Stimulated activated memory B cell treated with anti-CD40 and anti-IgM and Interleukin-4, amounts not matched to agents 10 μg/mL and 1 μg/mL and 100 μg/mL, for 72 hours (primary cell): ENCODE measurements at regions not wholly inside any gene's neighbourhood (a gene's known extent, or its start where the extent isn't known, plus 50 kb on each side); places are given as distances from the start of the nearest gene placed in this dataset.
A peak's percentile ranks its signal among the peaks of the same experiment; 100 is the strongest.
"Not testable (repeated sequence)": the region's sequence is repeated elsewhere in the genome, so short reads cannot be mapped to it uniquely, and the experiment has no call there.

Experiments used
- ATAC-seq: fragments of 150-1000 bp; cut with Tn5 transposase; 2 replicates; pipeline ENCODE4 v1.10.0; 2021
- H3K27ac Mint-ChIP-seq: one replicate; pipeline ENCODE4 v1.8.0; 2022; ENCODE audit warnings: mild to moderate bottlenecking, mixed read lengths
- H3K27me3 Mint-ChIP-seq: one replicate; pipeline ENCODE4 v1.8.0; 2022; ENCODE audit warnings: mixed read lengths
- H3K36me3 Mint-ChIP-seq: one replicate; pipeline ENCODE4 v1.8.0; 2022; ENCODE audit warnings: mixed read lengths
- H3K4me1 Mint-ChIP-seq: one replicate; pipeline ENCODE4 v1.8.0; 2022; ENCODE audit warnings: mixed read lengths
- H3K4me3 Mint-ChIP-seq: one replicate; pipeline ENCODE4 v1.8.0; 2022; ENCODE audit warnings: mild to moderate bottlenecking, moderate library complexity, mixed read lengths
- H3K9me3 Mint-ChIP-seq: one replicate; pipeline ENCODE4 v1.8.0; 2022; ENCODE audit warnings: mixed read lengths

GRCh38 chr15:67947254-67948039, 106.7 kb upstream of the PIAS1 start:
- no peak for ATAC-seq
- no peaks in the 10 kb centered on the region for H3K9me3 Mint-ChIP-seq
- H3K4me3 Mint-ChIP-seq = no peak overlapping the region
- H3K36me3 Mint-ChIP-seq = no peaks in the 10 kb centered on the region
- H3K27ac Mint-ChIP-seq = peak overlapping the region; percentile 75
- H3K4me1 Mint-ChIP-seq = peaks cover 16% of the 10 kb centered on the region
- peaks cover 8% of the 10 kb centered on the region for H3K27me3 Mint-ChIP-seq

- H3K27ac Mint-ChIP-seq = no peak overlapping the region
- H3K27me3 Mint-ChIP-seq = peaks cover 8% of the 10 kb centered on the region
- no peak for ATAC-seq
- H3K4me3 Mint-ChIP-seq = no peak overlapping the region
- no peaks in the 10 kb centered on the region for H3K9me3 Mint-ChIP-seq
- no peaks in the 10 kb centered on the region for H3K36me3 Mint-ChIP-seq
- H3K4me1 Mint-ChIP-seq = peaks cover 16% of the 10 kb centered on the region
These were observed 105.9 kb upstream of the PIAS1 start for GRCh38 chr15:67948215-67948614.

GRCh38 chr15:67951187-67951586, 102.9 kb upstream of the PIAS1 start:
- not testable (repeated sequence) for ATAC-seq, H3K4me3 Mint-ChIP-seq, H3K27me3 Mint-ChIP-seq, H3K36me3 Mint-ChIP-seq, H3K9me3 Mint-ChIP-seq, H3K27ac Mint-ChIP-seq
- peaks cover 16% of the 10 kb centered on the region for H3K4me1 Mint-ChIP-seq

GRCh38 chr15:67953299-67953698, 100.8 kb upstream of the PIAS1 start:
- ATAC-seq = no peak
- Mint-ChIP-seq H3K27ac (no peak overlapping the region), H3K4me1 (peaks cover 9% of the 10 kb centered on the region), H3K27me3 (peaks cover 8% of the 10 kb centered on the region), H3K4me3 (no peak overlapping the region), H3K36me3 (no peaks in the 10 kb centered on the region), H3K9me3 (peaks cover 2% of the 10 kb centered on the region)

- peaks cover 17% of the 10 kb centered on the region for H3K27me3 Mint-ChIP-seq
- no peak for ATAC-seq
- H3K4me3 Mint-ChIP-seq = no peak overlapping the region
- H3K36me3 Mint-ChIP-seq = no peaks in the 10 kb centered on the region
- peaks cover 9% of the 10 kb centered on the region for H3K4me1 Mint-ChIP-seq
- no peak overlapping the region for H3K27ac Mint-ChIP-seq
- peaks cover 2% of the 10 kb centered on the region for H3K9me3 Mint-ChIP-seq
These were observed 98.9 kb upstream of the PIAS1 start for GRCh38 chr15:67955252-67955651.

- peaks cover 9% of the 10 kb centered on the region for H3K27me3 Mint-ChIP-seq
- peaks cover 2% of the 10 kb centered on the region for H3K9me3 Mint-ChIP-seq
- H3K4me3 Mint-ChIP-seq = no peak overlapping the region
- peaks cover 10% of the 10 kb centered on the region for H3K4me1 Mint-ChIP-seq
- no peaks in the 10 kb centered on the region for H3K36me3 Mint-ChIP-seq
- H3K27ac Mint-ChIP-seq = no peak overlapping the region
- no peak for ATAC-seq
These were observed 96.5 kb upstream of the PIAS1 start for GRCh38 chr15:67957435-67958132.

GRCh38 chr15:67967871-67968431, 86.2 kb upstream of the PIAS1 start:
- peaks cover 55% of the 10 kb centered on the region for H3K27me3 Mint-ChIP-seq
- H3K27ac Mint-ChIP-seq = no peak overlapping the region
- peak; percentile 51 for ATAC-seq
- peak overlapping the region; percentile 57 for H3K4me3 Mint-ChIP-seq
- H3K4me1 Mint-ChIP-seq = peaks cover 14% of the 10 kb centered on the region
- H3K9me3 Mint-ChIP-seq = no peaks in the 10 kb centered on the region
- no peaks in the 10 kb centered on the region for H3K36me3 Mint-ChIP-seq

GRCh38 chr15:67968564-67968963, 85.6 kb upstream of the PIAS1 start:
- no peak for ATAC-seq
- H3K4me1 Mint-ChIP-seq = peaks cover 14% of the 10 kb centered on the region
- H3K27me3 Mint-ChIP-seq = peaks cover 55% of the 10 kb centered on the region
- no peaks in the 10 kb centered on the region for H3K9me3 Mint-ChIP-seq
- no peak overlapping the region for H3K4me3 Mint-ChIP-seq
- no peaks in the 10 kb centered on the region for H3K36me3 Mint-ChIP-seq
- no peak overlapping the region for H3K27ac Mint-ChIP-seq

GRCh38 chr15:67968966-67969365, 85.1 kb upstream of the PIAS1 start:
- no peak for ATAC-seq
- Mint-ChIP-seq H3K27me3 (peaks cover 55% of the 10 kb centered on the region), H3K4me1 (peaks cover 14% of the 10 kb centered on the region), H3K36me3 (no peaks in the 10 kb centered on the region), H3K27ac (no peak overlapping the region), H3K9me3 (no peaks in the 10 kb centered on the region), H3K4me3 (no peak overlapping the region)

- Mint-ChIP-seq H3K27me3 (peaks cover 55% of the 10 kb centered on the region), H3K4me1 (peaks cover 14% of the 10 kb centered on the region), H3K27ac (no peak overlapping the region), H3K4me3 (no peak overlapping the region), H3K36me3 (no peaks in the 10 kb centered on the region), H3K9me3 (no peaks in the 10 kb centered on the region)
- ATAC-seq = no peak
These were observed 84.2 kb upstream of the PIAS1 start for GRCh38 chr15:67969892-67970291.

GRCh38 chr15:67972377-67972776, 81.7 kb upstream of the PIAS1 start:
- no peak for ATAC-seq
- H3K36me3 Mint-ChIP-seq = no peaks in the 10 kb centered on the region
- H3K9me3 Mint-ChIP-seq = peaks cover 2% of the 10 kb centered on the region
- H3K27me3 Mint-ChIP-seq = peaks cover 46% of the 10 kb centered on the region
- H3K4me1 Mint-ChIP-seq = peaks cover 14% of the 10 kb centered on the region
- H3K4me3 Mint-ChIP-seq = no peak overlapping the region
- H3K27ac Mint-ChIP-seq = no peak overlapping the region

- no peak for ATAC-seq
- peaks cover 4% of the 10 kb centered on the region for H3K9me3 Mint-ChIP-seq
- peaks cover 3% of the 10 kb centered on the region for H3K36me3 Mint-ChIP-seq
- H3K27me3 Mint-ChIP-seq = peaks cover 31% of the 10 kb centered on the region
- no peak overlapping the region for H3K27ac Mint-ChIP-seq
- peaks cover 3% of the 10 kb centered on the region for H3K4me1 Mint-ChIP-seq
- H3K4me3 Mint-ChIP-seq = no peak overlapping the region
These were observed 80.3 kb upstream of the PIAS1 start for GRCh38 chr15:67973846-67974245.

GRCh38 chr15:67976506-67977073, 77.5 kb upstream of the PIAS1 start:
- no peak for ATAC-seq
- peaks cover 6% of the 10 kb centered on the region for H3K36me3 Mint-ChIP-seq
- no peak overlapping the region for H3K4me3 Mint-ChIP-seq
- peaks cover 11% of the 10 kb centered on the region for H3K27me3 Mint-ChIP-seq
- no peak overlapping the region for H3K27ac Mint-ChIP-seq
- peaks cover 11% of the 10 kb centered on the region for H3K9me3 Mint-ChIP-seq
- no peaks in the 10 kb centered on the region for H3K4me1 Mint-ChIP-seq

- peaks cover 6% of the 10 kb centered on the region for H3K36me3 Mint-ChIP-seq
- no peak overlapping the region for H3K27ac Mint-ChIP-seq
- no peak overlapping the region for H3K4me3 Mint-ChIP-seq
- peaks cover 11% of the 10 kb centered on the region for H3K9me3 Mint-ChIP-seq
- H3K4me1 Mint-ChIP-seq = no peaks in the 10 kb centered on the region
- peaks cover 4% of the 10 kb centered on the region for H3K27me3 Mint-ChIP-seq
- no peak for ATAC-seq
These were observed 76.6 kb upstream of the PIAS1 start for GRCh38 chr15:67977414-67978089.

GRCh38 chr15:67979281-67979680, 74.8 kb upstream of the PIAS1 start:
- H3K27ac Mint-ChIP-seq = no peak overlapping the region
- no peaks in the 10 kb centered on the region for H3K4me1 Mint-ChIP-seq
- no peak overlapping the region for H3K4me3 Mint-ChIP-seq
- H3K9me3 Mint-ChIP-seq = peaks cover 11% of the 10 kb centered on the region
- no peaks in the 10 kb centered on the region for H3K27me3 Mint-ChIP-seq
- peaks cover 6% of the 10 kb centered on the region for H3K36me3 Mint-ChIP-seq
- ATAC-seq = no peak
